K562 (cell line): ENCODE measurements at regions not wholly inside any gene's neighbourhood (a gene's known extent, or its start where the extent isn't known, plus 50 kb on each side); places are given as distances from the start of the nearest gene placed in this dataset.

Experiments
- ATAC-seq: fragments of 200-7000 bp; cut with Tn5 transposase; 3 replicates; pipeline ENCODE4 v1.9.1; 2020; ENCODE audit warnings: moderate library complexity
- BruUV-seq: library from RNA; stranded (reverse); fragments of 400-500 nt; replicated peaks from 2 replicates; lab custom pipeline; 2021; lab: Mats Ljungman, UMichigan
- CTCF ChIA-PET: fragments of 300-600 bp; formaldehyde crosslinking; extraction: SDS; loops from one replicate; lab custom pipeline; 2021; ENCODE audit warnings: low intra/inter-chr PET ratio; lab: Yijun Ruan, JAX
- POLR2A ChIA-PET: fragments of 300-600, 350-650 bp; sonication (Branson Sonifier 250); formaldehyde crosslinking; extraction: SDS; loops from one replicate; lab custom pipeline; 2021; ENCODE audit warnings: antibody characterized with exemption, inconsistent platforms; lab: Yijun Ruan, JAX
- DNase-seq, 4 experiments: peaks; one replicate each; pipeline versions ENCODE4 v3.0.0 to v3.0.0-alpha.2; 2011 to 2018; ENCODE audit warnings: low spot score in 3 of 4, mixed read lengths in 3 of 4; ENCODE audit errors: extremely low read depth in 1 of 4
- FAIRE-seq: peaks from 2 replicates; lab custom pipeline; 2011; peaks lifted over from hg19 to GRCh38; lab: Jason Lieb, UNC
- H2AFZ ChIP-seq: 2 replicates; pipeline ENCODE4 v1.6.0; 2011; ENCODE audit warnings: low read depth, low read length, control low read depth, inconsistent platforms
- H3K27ac ChIP-seq: fragments of 200-600 bp; 3 replicates; pipeline ENCODE4 v1.8.0; 2011; ENCODE audit warnings: low read depth, mild to moderate bottlenecking, control low read depth, inconsistent platforms, low read length, moderate library complexity, mixed read lengths; ENCODE audit errors: extremely low read depth
- H3K27me3 ChIP-seq, 2 experiments: fragments of 300-600 bp in 1 of 2; 2 replicates in 1 of 2; 3 replicates in 1 of 2; pipeline versions ENCODE4 v1.6.0 to v1.8.0; 2011; ENCODE audit warnings: inconsistent platforms in 2 of 2, low read length in 2 of 2, mild to moderate bottlenecking in 1 of 2, mixed read lengths in 1 of 2, moderate library complexity in 1 of 2; ENCODE audit not compliant: control insufficient read depth in 2 of 2, insufficient read depth in 2 of 2
- H3K36me3 ChIP-seq: fragments of 300-600 bp; 3 replicates; pipeline ENCODE4 v1.8.0; 2011; ENCODE audit warnings: mild to moderate bottlenecking, low read length, inconsistent platforms; ENCODE audit not compliant: control insufficient read depth, insufficient read depth
- H3K4me1 ChIP-seq, 2 experiments: fragments of 200-600 bp in 1 of 2; replicated peaks in 1 of 2; 2 replicates in 1 of 2; 3 replicates in 1 of 2; pipeline versions ENCODE4 v1.5.1 to v1.8.0; 2011; ENCODE audit warnings: inconsistent platforms in 2 of 2, low read length in 2 of 2, mild to moderate bottlenecking in 1 of 2, mixed read lengths in 1 of 2, moderate library complexity in 1 of 2; ENCODE audit not compliant: control insufficient read depth in 2 of 2, insufficient read depth in 2 of 2
- H3K4me2 ChIP-seq: 2 replicates; pipeline ENCODE4 v1.6.1; 2011; ENCODE audit warnings: low read length, control low read depth, inconsistent platforms, mixed read lengths; ENCODE audit not compliant: insufficient read depth
- H3K4me3 ChIP-seq: fragments of 200-600 bp; sonication (generic), shearing (Covaris generic); 2 replicates; pipeline ENCODE4 v1.5.1; 2016; ENCODE audit warnings: control low read depth, inconsistent platforms
- H3K79me2 ChIP-seq: fragments of 200-600 bp; 3 replicates; pipeline ENCODE4 v1.8.0; 2011; ENCODE audit warnings: low read length, inconsistent platforms; ENCODE audit not compliant: control insufficient read depth, insufficient read depth
- H3K9ac ChIP-seq, 2 experiments: 2 replicates each; pipeline versions ENCODE4 v1.6.0 to v1.6.1; 2011; ENCODE audit warnings: low read depth in 2 of 2, low read length in 2 of 2, control low read depth in 1 of 2, inconsistent platforms in 1 of 2, mild to moderate bottlenecking in 1 of 2, mixed read lengths in 1 of 2; ENCODE audit not compliant: insufficient read depth in 1 of 2
- H3K9me1 ChIP-seq: one replicate; pipeline ENCODE4 v1.6.0; 2011; ENCODE audit warnings: inconsistent platforms, mild to moderate bottlenecking, low read length, moderate library complexity; ENCODE audit not compliant: control insufficient read depth, insufficient read depth
- H3K9me3 ChIP-seq: replicated peaks from 2 replicates; pipeline ENCODE4 v1.5.1; 2011; ENCODE audit warnings: low read depth, low read length, inconsistent platforms; ENCODE audit not compliant: control insufficient read depth, insufficient read depth
- H4K20me1 ChIP-seq: replicated peaks from 2 replicates; pipeline ENCODE4 v1.6.1; 2011; ENCODE audit warnings: low read length, inconsistent platforms, mixed read lengths; ENCODE audit not compliant: control insufficient read depth, insufficient read depth
- ELF1 ChIP-seq: fragments of 200-800 bp; sonication (Bioruptor generic); IDR thresholded peaks from 2 replicates; pipeline ENCODE4 v1.6.1; 2016; ENCODE audit warnings: missing genetic modification characterization, missing compliant biosample characterization
- IRF2 ChIP-seq: sonication (generic); formaldehyde crosslinking; IDR thresholded peaks from 2 replicates; pipeline ENCODE4 v1.8.1; 2022; ENCODE audit warnings: mild to moderate bottlenecking, missing genetic modification reagents
- JUN ChIP-seq, 2 experiments: sonication (generic) in 1 of 2; formaldehyde crosslinking in 1 of 2; IDR thresholded peaks; 2 replicates each; pipeline versions ENCODE4 v1.6.1 to v1.8.0; 2012 to 2022; ENCODE audit warnings: borderline replicate concordance in 2 of 2, mild to moderate bottlenecking in 2 of 2, improper control_type of control experiment in 1 of 2, low read depth in 1 of 2, low read length in 1 of 2, missing genetic modification reagents in 1 of 2
- KLF16 ChIP-seq: IDR thresholded peaks from 2 replicates; pipeline ENCODE4 v1.6.1; 2016; ENCODE audit warnings: antibody characterized with exemption
- MAFG ChIP-seq: fragments of 450-650 bp; conservative IDR thresholded peaks from 2 replicates; pipeline ENCODE4 v1.6.1; 2016; ENCODE audit warnings: missing genetic modification characterization, missing compliant biosample characterization
- NCOA2 ChIP-seq, 2 experiments: fragments of 450-650 bp; IDR thresholded peaks; 2 replicates each; pipeline ENCODE4 v1.6.1; 2018; ENCODE audit warnings: mild to moderate bottlenecking in 2 of 2, moderate library complexity in 1 of 2; ENCODE audit not compliant: partially characterized antibody in 2 of 2
- NFE2 ChIP-seq: IDR thresholded peaks from 2 replicates; pipeline ENCODE4 v1.6.1; 2014; ENCODE audit warnings: antibody characterized with exemption, low read depth
- PHB ChIP-seq: fragments of 250-450 bp; sonication (Bioruptor Pico); IDR thresholded peaks from 2 replicates; pipeline ENCODE4 v1.5.0; 2021
- RAD21 ChIP-seq, 2 experiments: fragments of 250-450 bp in 1 of 2; fragments of 450-650 bp in 1 of 2; sonication (Bioruptor Pico) in 1 of 2; formaldehyde crosslinking in 1 of 2; IDR thresholded peaks in 1 of 2; conservative IDR thresholded peaks in 1 of 2; 2 replicates each; pipeline versions ENCODE4 v1.4.0 to v1.8.0; 2020 to 2022; ENCODE audit warnings: mild to moderate bottlenecking in 2 of 2, moderate library complexity in 1 of 2
- RBM15 ChIP-seq: fragments of 200-400 bp; formaldehyde crosslinking; IDR thresholded peaks from 2 replicates; pipeline ENCODE4 v1.6.1; 2018; ENCODE audit warnings: mild to moderate bottlenecking, low read length, moderate library complexity; ENCODE audit not compliant: insufficient read depth
- TAF9B ChIP-seq: fragments of 450-650 bp; IDR thresholded peaks from 2 replicates; pipeline ENCODE4 v1.6.1; 2018; ENCODE audit warnings: mild to moderate bottlenecking; ENCODE audit not compliant: partially characterized antibody
- ZBTB7A ChIP-seq: IDR thresholded peaks from 2 replicates; pipeline ENCODE4 v1.6.1; 2011; ENCODE audit warnings: low read depth, mild to moderate bottlenecking, low read length, moderate library complexity, borderline replicate concordance; ENCODE audit not compliant: control insufficient read depth
- ZNF696 ChIP-seq: fragments of 250-450 bp; sonication (Bioruptor Pico); conservative IDR thresholded peaks from 2 replicates; pipeline ENCODE4 v1.4.0; 2020; ENCODE audit warnings: mild to moderate bottlenecking, moderate library complexity
- ZNF764 ChIP-seq: fragments of 250-450 bp; sonication (Bioruptor Pico); IDR thresholded peaks from 2 replicates; pipeline ENCODE4 v1.4.0; 2020; ENCODE audit warnings: low read depth, mild to moderate bottlenecking, moderate library complexity
- WGBS: fragments of 100-300 bp; shearing (Covaris generic); methylation state at CpG from one replicate; pipeline ENCODE4 v1.1.6; 2016; ENCODE audit warnings: low coverage, mixed read lengths; ENCODE audit not compliant: insufficient coverage; ENCODE audit errors: missing lambda C conversion rate; 5-methylcytosine and 5-hydroxymethylcytosine counted together
- in situ Hi-C: fragments of 300-500 bp; cut with MboI; formaldehyde crosslinking; loops from 4 replicates; pipeline ENCODE4 v1.15.0; 2018; ENCODE audit warnings: inconsistent platforms, mixed read lengths
- intact Hi-C: fragments of 100-400 bp; cut with micrococcal nuclease; formaldehyde crosslinking; loops from 2 replicates; pipeline ENCODE4 v1.14.2; 2022
- TF ChIP-seq, protein P1 (sequence below): fragments of 450-650 bp; formaldehyde crosslinking; conservative IDR thresholded peaks from 2 replicates; pipeline ENCODE4 v1.4.0; 2022; ENCODE audit warnings: mild to moderate bottlenecking, missing genetic modification characterization
- TF ChIP-seq, protein P2 (sequence below), 2 experiments: fragments of 450-650 bp; IDR thresholded peaks; 2 replicates each; pipeline ENCODE4 v1.6.1; 2018; ENCODE audit warnings: mild to moderate bottlenecking in 2 of 2, low read depth in 1 of 2; ENCODE audit not compliant: partially characterized antibody in 2 of 2

DNA sequence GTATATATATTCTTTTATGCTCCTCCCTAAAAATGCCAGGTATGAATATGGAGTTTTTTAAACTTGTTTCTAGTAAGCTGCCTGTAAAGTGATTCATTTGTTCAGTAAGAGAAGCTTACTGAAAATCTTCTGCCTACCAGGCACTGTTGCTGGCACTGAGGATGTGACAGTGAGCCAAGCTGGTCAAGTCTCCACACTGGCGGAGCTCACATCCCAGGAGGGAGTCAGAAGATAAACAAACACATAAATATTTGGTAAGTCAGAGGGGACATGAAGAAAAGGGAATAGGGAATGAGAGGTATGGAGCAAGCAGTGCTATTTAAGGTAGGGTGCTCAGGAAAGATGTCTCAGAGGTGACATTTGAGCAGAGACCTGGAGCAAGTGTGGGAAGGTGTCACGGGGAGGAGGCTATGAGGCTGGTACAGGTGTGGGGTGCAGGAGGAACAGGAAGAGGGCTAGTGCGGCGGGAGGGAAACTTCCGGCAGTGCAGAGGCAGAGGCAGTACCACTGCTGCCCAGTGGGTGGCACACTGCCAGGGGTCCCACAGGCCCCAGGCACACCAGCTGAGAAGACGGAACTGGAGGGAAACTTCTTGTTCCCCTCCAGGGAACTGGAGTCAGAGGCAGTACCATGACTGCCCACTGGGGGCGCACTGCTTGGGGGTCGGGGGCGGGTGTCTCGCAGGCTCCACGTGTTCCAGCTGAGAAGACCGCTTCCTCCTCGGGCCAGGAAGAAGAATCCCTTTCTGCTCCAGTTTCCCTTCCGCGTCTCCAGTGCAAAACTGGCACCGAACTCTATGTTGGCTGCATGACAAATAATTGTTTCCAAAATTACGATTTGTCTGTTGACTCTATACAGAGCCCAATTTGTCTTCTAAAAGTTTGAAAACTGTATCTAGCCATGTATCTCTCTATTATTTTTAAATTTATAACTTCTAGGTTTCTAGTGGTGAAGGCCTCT lies 161.0 kb downstream of the TEX36 start:
- Histone ChIP-seq H3K9me3 (no peaks in the 10 kb centered on the region), H3K9ac (no peak overlapping the region), H3K36me3 (no peaks in the 10 kb centered on the region), H4K20me1 (no peaks in the 10 kb centered on the region), H3K4me1 (peaks cover 0 to 5% of the 10 kb centered on the region in 2 experiments; a peak in 1 of 5 replicates), H3K4me2 (0 out of 2 replicates have a peak overlapping the region, but pooled peaks have one; percentile 3), H3K79me2 (no peaks in the 10 kb centered on the region), H2AFZ (no peak overlapping the region; the same call in 1 of the 2 replicates), H3K4me3 (no peak overlapping the region), H3K27ac (no peak overlapping the region), H3K9me1 (no peaks in the 10 kb centered on the region), H3K27me3 (no peaks in the 10 kb centered on the region; a peak in 1 of 5 replicates)
- intact Hi-C loops (no loop called here), in situ Hi-C loops (no loop called here)
- peak; percentile 86 for ATAC-seq
- FAIRE-seq = no peak
- WGBS = 26% methylated on average over 11 of the region's 17 CpGs
- ChIA-PET POLR2A (no interaction called here), CTCF (no interaction called here)
- BruUV-seq = no TSS peak
- peak; percentile 43 to 63 (median 56) for DNase-seq
- peak; percentile 76; the same call in 1 of the 2 replicates for TF ChIP-seq ZBTB7A
- TF ChIP-seq, protein P1, sequence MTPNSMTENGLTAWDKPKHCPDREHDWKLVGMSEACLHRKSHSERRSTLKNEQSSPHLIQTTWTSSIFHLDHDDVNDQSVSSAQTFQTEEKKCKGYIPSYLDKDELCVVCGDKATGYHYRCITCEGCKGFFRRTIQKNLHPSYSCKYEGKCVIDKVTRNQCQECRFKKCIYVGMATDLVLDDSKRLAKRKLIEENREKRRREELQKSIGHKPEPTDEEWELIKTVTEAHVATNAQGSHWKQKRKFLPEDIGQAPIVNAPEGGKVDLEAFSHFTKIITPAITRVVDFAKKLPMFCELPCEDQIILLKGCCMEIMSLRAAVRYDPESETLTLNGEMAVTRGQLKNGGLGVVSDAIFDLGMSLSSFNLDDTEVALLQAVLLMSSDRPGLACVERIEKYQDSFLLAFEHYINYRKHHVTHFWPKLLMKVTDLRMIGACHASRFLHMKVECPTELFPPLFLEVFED = no peak
- TF ChIP-seq ZNF764 (CRISPR knock-in tag) = no peak
- no peak for TF ChIP-seq ELF1 (tag)
- TF ChIP-seq RAD21 (CRISPR knock-in tag; conservative IDR thresholded peaks at IDR 0.05 in 1 of 2, IDR thresholded peaks at IDR 0.05 in 1 of 2) = peak in 1 of 2 experiments; percentile 21; a peak in 1 of 4 replicates
- no peak for TF ChIP-seq PHB (CRISPR knock-in tag)
- no peak for TF ChIP-seq NCOA2 (IDR thresholded peaks at IDR 0.05; ENCODE audit: partially characterized antibody in 2 of 2)
- TF ChIP-seq JUN (IDR thresholded peaks at IDR 0.05; ENCODE audit: borderline replicate concordance, low read depth, low read length) = no peak
- TF ChIP-seq JUN (CRISPR knock-in tag; IDR thresholded peaks at IDR 0.05; ENCODE audit: borderline replicate concordance) = no peak
- no peak for TF ChIP-seq ZNF696
- no peak for TF ChIP-seq MAFG
- no peak; the same call in 1 of the 2 replicates for TF ChIP-seq KLF16
- no peak for TF ChIP-seq RBM15
- TF ChIP-seq IRF2 (CRISPR knock-in tag) = no peak
- no peak for TF ChIP-seq TAF9B
- no peak for TF ChIP-seq NFE2
- TF ChIP-seq, protein P2, sequence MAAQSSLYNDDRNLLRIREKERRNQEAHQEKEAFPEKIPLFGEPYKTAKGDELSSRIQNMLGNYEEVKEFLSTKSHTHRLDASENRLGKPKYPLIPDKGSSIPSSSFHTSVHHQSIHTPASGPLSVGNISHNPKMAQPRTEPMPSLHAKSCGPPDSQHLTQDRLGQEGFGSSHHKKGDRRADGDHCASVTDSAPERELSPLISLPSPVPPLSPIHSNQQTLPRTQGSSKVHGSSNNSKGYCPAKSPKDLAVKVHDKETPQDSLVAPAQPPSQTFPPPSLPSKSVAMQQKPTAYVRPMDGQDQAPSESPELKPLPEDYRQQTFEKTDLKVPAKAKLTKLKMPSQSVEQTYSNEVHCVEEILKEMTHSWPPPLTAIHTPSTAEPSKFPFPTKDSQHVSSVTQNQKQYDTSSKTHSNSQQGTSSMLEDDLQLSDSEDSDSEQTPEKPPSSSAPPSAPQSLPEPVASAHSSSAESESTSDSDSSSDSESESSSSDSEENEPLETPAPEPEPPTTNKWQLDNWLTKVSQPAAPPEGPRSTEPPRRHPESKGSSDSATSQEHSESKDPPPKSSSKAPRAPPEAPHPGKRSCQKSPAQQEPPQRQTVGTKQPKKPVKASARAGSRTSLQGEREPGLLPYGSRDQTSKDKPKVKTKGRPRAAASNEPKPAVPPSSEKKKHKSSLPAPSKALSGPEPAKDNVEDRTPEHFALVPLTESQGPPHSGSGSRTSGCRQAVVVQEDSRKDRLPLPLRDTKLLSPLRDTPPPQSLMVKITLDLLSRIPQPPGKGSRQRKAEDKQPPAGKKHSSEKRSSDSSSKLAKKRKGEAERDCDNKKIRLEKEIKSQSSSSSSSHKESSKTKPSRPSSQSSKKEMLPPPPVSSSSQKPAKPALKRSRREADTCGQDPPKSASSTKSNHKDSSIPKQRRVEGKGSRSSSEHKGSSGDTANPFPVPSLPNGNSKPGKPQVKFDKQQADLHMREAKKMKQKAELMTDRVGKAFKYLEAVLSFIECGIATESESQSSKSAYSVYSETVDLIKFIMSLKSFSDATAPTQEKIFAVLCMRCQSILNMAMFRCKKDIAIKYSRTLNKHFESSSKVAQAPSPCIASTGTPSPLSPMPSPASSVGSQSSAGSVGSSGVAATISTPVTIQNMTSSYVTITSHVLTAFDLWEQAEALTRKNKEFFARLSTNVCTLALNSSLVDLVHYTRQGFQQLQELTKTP (IDR thresholded peaks at IDR 0.05; ENCODE audit: low read depth in 1 of 2, partially characterized antibody in 2 of 2) = no peak
